Prostate gland (tissue), 2 donors: ENCODE measurements at regions not wholly inside any gene's neighbourhood (a gene's known extent, or its start where the extent isn't known, plus 50 kb on each side); places are given as distances from the start of the nearest gene placed in this dataset.
"Not testable (repeated sequence)": the region's sequence is repeated elsewhere in the genome, so short reads cannot be mapped to it uniquely, and the experiment has no call there.

Source experiments
- DNase-seq: peaks from one replicate; pipeline ENCODE4 v3.0.0-alpha.2; 2019; ENCODE audit warnings: low spot score
- H3K27ac ChIP-seq, 2 donors: fragments of 200-600 bp; sonication (generic); 2 replicates each; pipeline ENCODE4 v1.5.1; 2017 to 2019
- H3K27me3 ChIP-seq: fragments of 200-600 bp; sonication (generic); replicated peaks from 2 replicates; pipeline ENCODE4 v1.5.1; 2019; ENCODE audit not compliant: insufficient read depth
- H3K36me3 ChIP-seq, 2 donors: fragments of 200-600 bp; sonication (generic); 1 replicate in 1 of 2; 2 replicates in 1 of 2; pipeline versions ENCODE4 v1.5.1 to v1.8.1; 2017 to 2019
- H3K4me1 ChIP-seq: fragments of 200-600 bp; sonication (generic); replicated peaks from 2 replicates; pipeline ENCODE4 v1.5.1; 2019
- H3K4me3 ChIP-seq, 2 donors: fragments of 200-600 bp; sonication (generic); 2 replicates each; pipeline ENCODE4 v1.5.1; 2017 to 2019
- H3K9me3 ChIP-seq: fragments of 200-600 bp; sonication (generic); 2 replicates; pipeline ENCODE4 v1.5.1; 2017
- CTCF ChIP-seq, 4 experiments: fragments of 200-600 bp in 2 of 4; fragments of 450-650 bp in 2 of 4; sonication (generic) in 2 of 4; IDR thresholded peaks; 1 replicate in 3 of 4; 2 replicates in 1 of 4; pipeline ENCODE4 v1.5.1; 2016 to 2019; ENCODE audit warnings: antibody characterized with exemption in 4 of 4, mild to moderate bottlenecking in 2 of 4, moderate library complexity in 2 of 4
- POLR2A ChIP-seq: fragments of 450-650 bp; IDR thresholded peaks from one replicate; pipeline ENCODE4 v1.6.1; 2016; ENCODE audit warnings: antibody characterized with exemption, mild to moderate bottlenecking
- POLR2AphosphoS5 ChIP-seq: sonication (generic); formaldehyde crosslinking; IDR thresholded peaks from one replicate; pipeline ENCODE4 v1.6.1; 2017; ENCODE audit warnings: antibody characterized with exemption
- WGBS: methylation state at CpG from one replicate; pipeline ENCODE4 v1.1.5; 2018; 5-methylcytosine and 5-hydroxymethylcytosine counted together
- intact Hi-C: fragments of 100-400 bp; cut with DNase I; formaldehyde crosslinking; loops from one replicate; pipeline ENCODE4 v1.14.2; 2022

- Histone ChIP-seq H3K27ac (no peak overlapping the region), H3K36me3 (no peaks in the 10 kb centered on the region), H3K4me3 (no peak overlapping the region), H3K9me3 (no peaks in the 10 kb centered on the region), H3K27me3 (no peaks in the 10 kb centered on the region), H3K4me1 (no peaks in the 10 kb centered on the region)
- TF ChIP-seq POLR2AphosphoS5 (no peak), CTCF (IDR thresholded peaks at IDR 0.05) (no peak), POLR2A (no peak)
- DNase-seq = no peak
- intact Hi-C loops = no loop called here
- 66% methylated on average over 5 of the region's 5 CpGs for WGBS
Observed at GRCh38 chr2:145909175-145909755, 1389.3 kb upstream of the ZEB2 start.

- no peak for DNase-seq
- Histone ChIP-seq H3K36me3 (no peaks in the 10 kb centered on the region), H3K4me3 (no peak overlapping the region), H3K27me3 (no peaks in the 10 kb centered on the region), H3K9me3 (no peaks in the 10 kb centered on the region), H3K4me1 (no peaks in the 10 kb centered on the region), H3K27ac (no peak overlapping the region)
- WGBS = 76% methylated on average over 1 of the region's 1 CpG
- TF ChIP-seq POLR2A (no peak), CTCF (IDR thresholded peaks at IDR 0.05) (no peak), POLR2AphosphoS5 (no peak)
- intact Hi-C loops = no loop called here
Observed at GRCh38 chr2:145906354-145906753, 1386.4 kb upstream of the ZEB2 start.

- intact Hi-C loops = no loop called here
- no peaks in the 10 kb centered on the region for H3K36me3 ChIP-seq
- H3K4me1 ChIP-seq = no peaks in the 10 kb centered on the region
- H3K9me3 ChIP-seq = no peaks in the 10 kb centered on the region
- WGBS = 88% methylated on average over 1 of the region's 1 CpG
- H3K27ac ChIP-seq = no peak overlapping the region
- no peak for DNase-seq
- no peak for TF ChIP-seq CTCF (IDR thresholded peaks at IDR 0.05)
- no peak for TF ChIP-seq POLR2AphosphoS5
- no peak for TF ChIP-seq POLR2A
- no peaks in the 10 kb centered on the region for H3K27me3 ChIP-seq
- no peak overlapping the region for H3K4me3 ChIP-seq
Observed at GRCh38 chr2:145905371-145905770, 1385.5 kb upstream of the ZEB2 start.

GRCh38 chr2:145897151-145897550 is 1377.2 kb upstream of the ZEB2 start:
- H3K4me1 ChIP-seq = no peaks in the 10 kb centered on the region
- H3K9me3 ChIP-seq = no peaks in the 10 kb centered on the region
- WGBS = 96% methylated on average over 6 of the region's 6 CpGs
- H3K4me3 ChIP-seq = no peak overlapping the region
- intact Hi-C loops = no loop called here
- TF ChIP-seq POLR2A (no peak), POLR2AphosphoS5 (no peak), CTCF (IDR thresholded peaks at IDR 0.05) (no peak)
- no peak for DNase-seq
- H3K27ac ChIP-seq = no peak overlapping the region
- H3K27me3 ChIP-seq = no peaks in the 10 kb centered on the region
- H3K36me3 ChIP-seq = no peaks in the 10 kb centered on the region

GRCh38 chr2:145887915-145888314 is 1368.0 kb upstream of the ZEB2 start:
- no peaks in the 10 kb centered on the region for H3K4me1 ChIP-seq
- 76% methylated on average over 1 of the region's 1 CpG for WGBS
- no peaks in the 10 kb centered on the region for H3K9me3 ChIP-seq
- TF ChIP-seq POLR2AphosphoS5 (no peak), POLR2A (no peak), CTCF (IDR thresholded peaks at IDR 0.05) (no peak)
- no peaks in the 10 kb centered on the region for H3K36me3 ChIP-seq
- H3K4me3 ChIP-seq = no peak overlapping the region
- DNase-seq = no peak
- no peak overlapping the region for H3K27ac ChIP-seq
- intact Hi-C loops = no loop called here
- H3K27me3 ChIP-seq = no peaks in the 10 kb centered on the region

- H3K27me3 ChIP-seq, H3K4me1 ChIP-seq, H3K9me3 ChIP-seq, H3K36me3 ChIP-seq, intact Hi-C loops, H3K27ac ChIP-seq, DNase-seq, H3K4me3 ChIP-seq: not testable (repeated sequence)
- WGBS = 100% methylated on average over 14 of the region's 23 CpGs
Observed at GRCh38 chr2:145880997-145881396, 1361.1 kb upstream of the ZEB2 start.
